ENCODE measurements at regions not wholly inside any gene's neighbourhood (a gene's known extent, or its start where the extent isn't known, plus 50 kb on each side); places are given as distances from the start of the nearest gene placed in this dataset.
"Not testable (repeated sequence)": the region's sequence is repeated elsewhere in the genome, so short reads cannot be mapped to it uniquely, and the experiment has no call there.

- intact Hi-C loops (cut with micrococcal nuclease): no loop called here
Observed at GRCh38 chr2:38483776-38484501, 106.9 kb upstream of the ATL2 start.

- intact Hi-C loops (cut with micrococcal nuclease): not testable (repeated sequence)
Observed at GRCh38 chr2:38482710-38483109, 105.6 kb upstream of the ATL2 start.

- intact Hi-C loops (cut with micrococcal nuclease): no loop called here
Observed at GRCh38 chr2:38480617-38481016, 103.5 kb upstream of the ATL2 start.

- intact Hi-C loops (cut with micrococcal nuclease): no loop called here
Observed at GRCh38 chr2:38477006-38477405, 99.9 kb upstream of the ATL2 start.

- intact Hi-C loops (cut with micrococcal nuclease): no loop called here
Observed at GRCh38 chr2:38475567-38475881, 98.5 kb upstream of the ATL2 start.

- intact Hi-C loops (cut with micrococcal nuclease): no loop called here
Observed at GRCh38 chr2:38474715-38475566, 97.9 kb upstream of the ATL2 start.

- intact Hi-C loops (cut with micrococcal nuclease): no loop called here
Observed at GRCh38 chr2:38474021-38474456, 97.0 kb upstream of the ATL2 start.

- intact Hi-C loops (cut with micrococcal nuclease): no loop called here
Observed at GRCh38 chr2:38473333-38474005, 96.4 kb upstream of the ATL2 start.

GRCh38 chr2:38470115-38470514 lies 93.0 kb upstream of the ATL2 start:
- intact Hi-C loops (cut with micrococcal nuclease): no loop called here

GRCh38 chr2:38467768-38468455 lies 90.8 kb upstream of the ATL2 start:
- intact Hi-C loops (cut with micrococcal nuclease): loop anchor here (5.0 kb wide), 1 partner anchor 91 kb away; the partner anchor contains the start of gene ATL2

- intact Hi-C loops (cut with micrococcal nuclease): loop anchor here (5.0 kb wide), 1 partner anchor 90 kb away; the partner anchor contains the start of gene ATL2
Observed at GRCh38 chr2:38466876-38467767, 90.0 kb upstream of the ATL2 start.

GRCh38 chr2:38466409-38466808 lies 89.3 kb upstream of the ATL2 start:
- intact Hi-C loops (cut with micrococcal nuclease): loop anchor here (5.0 kb wide), 1 partner anchor 89 kb away; the partner anchor contains the start of gene ATL2

- intact Hi-C loops (cut with micrococcal nuclease): loop anchor here (1.0 to 5.0 kb wide), 2 partner anchors 88 to 150 kb away; partner anchors contain the start of gene ATL2
Observed at GRCh38 chr2:38465789-38466127, 88.7 kb upstream of the ATL2 start.

GRCh38 chr2:38464971-38465788 lies 88.1 kb upstream of the ATL2 start:
- intact Hi-C loops (cut with micrococcal nuclease): loop anchor here (1.0 to 5.0 kb wide), 2 partner anchors 88 to 150 kb away; partner anchors contain the start of gene ATL2

- intact Hi-C loops (cut with micrococcal nuclease): no loop called here
Observed at GRCh38 chr2:38463752-38464151, 86.7 kb upstream of the ATL2 start.

- intact Hi-C loops (cut with micrococcal nuclease): no loop called here
Observed at GRCh38 chr2:38462121-38462661, 85.1 kb upstream of the ATL2 start.

GRCh38 chr2:38461470-38461869 lies 84.4 kb upstream of the ATL2 start:
- intact Hi-C loops (cut with micrococcal nuclease): no loop called here

GRCh38 chr2:38460313-38460712 lies 83.2 kb upstream of the ATL2 start:
- intact Hi-C loops (cut with micrococcal nuclease): no loop called here

GRCh38 chr2:38454081-38454480 lies 77.0 kb upstream of the ATL2 start:
- intact Hi-C loops (cut with micrococcal nuclease): no loop called here
